Chondrocyte (in vitro differentiated cells): ENCODE measurements at regions not wholly inside any gene's neighbourhood (a gene's known extent, or its start where the extent isn't known, plus 50 kb on each side); places are given as distances from the start of the nearest gene placed in this dataset.

ENCODE experiments used
- DNase-seq: peaks from one replicate; pipeline ENCODE4 v3.0.0; 2021; ENCODE audit warnings: mixed read lengths, low spot score
- H3K27ac Mint-ChIP-seq: one replicate; pipeline ENCODE4 v1.8.0; 2021; ENCODE audit warnings: mild to moderate bottlenecking, moderate library complexity, mixed read lengths; ENCODE audit not compliant: unreplicated experiment
- H3K27me3 Mint-ChIP-seq: 2 replicates; pipeline ENCODE4 v1.8.0; 2021; ENCODE audit warnings: low read depth, mixed read lengths
- H3K36me3 Mint-ChIP-seq: 2 replicates; pipeline ENCODE4 v1.8.0; 2021; ENCODE audit warnings: low read depth, mixed read lengths
- H3K4me1 Mint-ChIP-seq: 2 replicates; pipeline ENCODE4 v1.8.0; 2021; ENCODE audit warnings: low read depth, mild to moderate bottlenecking, mixed read lengths
- H3K4me3 Mint-ChIP-seq: one replicate; pipeline ENCODE4 v1.8.0; 2021; ENCODE audit warnings: mild to moderate bottlenecking, moderate library complexity, mixed read lengths; ENCODE audit not compliant: unreplicated experiment
- H3K9me3 Mint-ChIP-seq: 2 replicates; pipeline ENCODE4 v1.8.0; 2021; ENCODE audit warnings: low read depth, mixed read lengths
- TF ChIP-seq, protein P1 (sequence below): fragments of 200-600 bp; sonication (generic); IDR thresholded peaks from 2 replicates; pipeline ENCODE4 v1.5.0; 2021; ENCODE audit warnings: antibody characterized with exemption, mild to moderate bottlenecking, moderate library complexity

DNA sequence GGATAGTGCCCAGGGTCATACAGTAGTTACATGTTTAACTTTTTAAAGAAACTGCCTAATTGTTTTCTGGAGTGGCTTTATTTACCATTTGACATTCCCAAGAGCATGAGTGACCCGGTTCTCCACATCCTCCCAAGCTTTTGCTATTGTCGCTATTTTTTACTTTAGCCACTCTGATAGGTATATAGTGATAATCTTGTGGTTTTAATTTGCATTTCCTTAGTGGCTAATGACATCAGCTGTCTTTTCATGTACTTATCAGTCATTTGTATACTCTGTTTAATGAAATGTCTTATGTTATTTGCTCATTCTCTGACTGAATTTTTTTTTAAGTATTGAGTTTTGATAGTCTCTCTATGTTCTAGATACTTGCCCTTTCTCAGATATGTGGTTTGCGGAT lies 109.7 kb upstream of the HS6ST1 start:
- Mint-ChIP-seq H3K36me3 (peaks cover 14% of the 10 kb centered on the region), H3K4me1 (peaks cover 16% of the 10 kb centered on the region), H3K4me3 (no peak overlapping the region), H3K27me3 (no peaks in the 10 kb centered on the region), H3K27ac (no peak overlapping the region), H3K9me3 (peaks cover 28% of the 10 kb centered on the region)
- no peak for DNase-seq
- TF ChIP-seq, protein P1, sequence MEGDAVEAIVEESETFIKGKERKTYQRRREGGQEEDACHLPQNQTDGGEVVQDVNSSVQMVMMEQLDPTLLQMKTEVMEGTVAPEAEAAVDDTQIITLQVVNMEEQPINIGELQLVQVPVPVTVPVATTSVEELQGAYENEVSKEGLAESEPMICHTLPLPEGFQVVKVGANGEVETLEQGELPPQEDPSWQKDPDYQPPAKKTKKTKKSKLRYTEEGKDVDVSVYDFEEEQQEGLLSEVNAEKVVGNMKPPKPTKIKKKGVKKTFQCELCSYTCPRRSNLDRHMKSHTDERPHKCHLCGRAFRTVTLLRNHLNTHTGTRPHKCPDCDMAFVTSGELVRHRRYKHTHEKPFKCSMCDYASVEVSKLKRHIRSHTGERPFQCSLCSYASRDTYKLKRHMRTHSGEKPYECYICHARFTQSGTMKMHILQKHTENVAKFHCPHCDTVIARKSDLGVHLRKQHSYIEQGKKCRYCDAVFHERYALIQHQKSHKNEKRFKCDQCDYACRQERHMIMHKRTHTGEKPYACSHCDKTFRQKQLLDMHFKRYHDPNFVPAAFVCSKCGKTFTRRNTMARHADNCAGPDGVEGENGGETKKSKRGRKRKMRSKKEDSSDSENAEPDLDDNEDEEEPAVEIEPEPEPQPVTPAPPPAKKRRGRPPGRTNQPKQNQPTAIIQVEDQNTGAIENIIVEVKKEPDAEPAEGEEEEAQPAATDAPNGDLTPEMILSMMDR = no peak

- DNase-seq = no peak
- Mint-ChIP-seq H3K36me3 (peaks cover 14% of the 10 kb centered on the region), H3K4me3 (no peak overlapping the region), H3K9me3 (peaks cover 28% of the 10 kb centered on the region), H3K4me1 (no peaks in the 10 kb centered on the region), H3K27me3 (no peaks in the 10 kb centered on the region), H3K27ac (no peak overlapping the region)
- TF ChIP-seq, protein P1 = no peak
These were observed 113.8 kb upstream of the HS6ST1 start for GRCh38 chr2:128432423-128432822.

DNA sequence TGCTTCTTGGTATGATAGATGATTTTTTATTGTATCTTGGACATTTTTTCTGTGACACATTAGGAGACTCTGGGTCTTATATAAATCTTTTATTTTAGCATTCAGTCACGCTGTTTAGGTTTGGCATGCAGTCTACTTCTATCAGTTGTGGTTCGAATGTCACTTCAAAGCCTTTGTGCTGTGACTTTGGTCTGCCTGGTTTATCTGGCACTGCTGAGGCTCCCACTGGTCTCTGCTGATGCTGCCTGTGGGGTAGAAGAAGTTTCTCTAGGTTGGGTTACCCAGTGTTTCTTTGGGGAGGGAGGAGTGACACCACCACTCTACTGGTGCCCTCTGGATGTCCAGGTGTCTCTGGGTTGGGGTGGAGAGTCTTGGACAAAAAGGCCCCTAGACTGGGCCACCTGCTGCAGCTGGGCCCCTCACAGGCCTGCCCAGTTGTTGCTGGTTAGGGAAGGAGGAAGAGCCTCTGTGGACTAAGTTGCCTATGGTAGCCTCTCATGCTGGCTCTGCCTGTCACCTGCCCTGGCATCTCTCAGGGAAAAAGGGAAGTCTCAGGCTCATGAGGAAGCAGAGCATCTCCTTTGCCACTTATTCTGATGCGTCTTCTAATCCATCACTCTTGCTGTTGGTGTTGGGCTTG lies 115.4 kb upstream of the HS6ST1 start:
- TF ChIP-seq, protein P1 = no peak
- H3K4me1 Mint-ChIP-seq = no peaks in the 10 kb centered on the region
- no peak overlapping the region for H3K4me3 Mint-ChIP-seq
- peak; percentile 33 for DNase-seq
- peaks cover 14% of the 10 kb centered on the region for H3K36me3 Mint-ChIP-seq
- H3K27ac Mint-ChIP-seq = no peak overlapping the region
- H3K9me3 Mint-ChIP-seq = peaks cover 23% of the 10 kb centered on the region
- H3K27me3 Mint-ChIP-seq = no peaks in the 10 kb centered on the region

- Mint-ChIP-seq H3K27me3 (no peaks in the 10 kb centered on the region), H3K9me3 (peaks cover 8% of the 10 kb centered on the region), H3K4me3 (no peak overlapping the region), H3K27ac (no peak overlapping the region), H3K4me1 (peaks cover 7% of the 10 kb centered on the region), H3K36me3 (peaks cover 2% of the 10 kb centered on the region)
- peak; percentile 86 for DNase-seq
- TF ChIP-seq, protein P1 = no peak
These were observed 117.2 kb upstream of the HS6ST1 start for GRCh38 chr2:128435576-128436478.

DNA sequence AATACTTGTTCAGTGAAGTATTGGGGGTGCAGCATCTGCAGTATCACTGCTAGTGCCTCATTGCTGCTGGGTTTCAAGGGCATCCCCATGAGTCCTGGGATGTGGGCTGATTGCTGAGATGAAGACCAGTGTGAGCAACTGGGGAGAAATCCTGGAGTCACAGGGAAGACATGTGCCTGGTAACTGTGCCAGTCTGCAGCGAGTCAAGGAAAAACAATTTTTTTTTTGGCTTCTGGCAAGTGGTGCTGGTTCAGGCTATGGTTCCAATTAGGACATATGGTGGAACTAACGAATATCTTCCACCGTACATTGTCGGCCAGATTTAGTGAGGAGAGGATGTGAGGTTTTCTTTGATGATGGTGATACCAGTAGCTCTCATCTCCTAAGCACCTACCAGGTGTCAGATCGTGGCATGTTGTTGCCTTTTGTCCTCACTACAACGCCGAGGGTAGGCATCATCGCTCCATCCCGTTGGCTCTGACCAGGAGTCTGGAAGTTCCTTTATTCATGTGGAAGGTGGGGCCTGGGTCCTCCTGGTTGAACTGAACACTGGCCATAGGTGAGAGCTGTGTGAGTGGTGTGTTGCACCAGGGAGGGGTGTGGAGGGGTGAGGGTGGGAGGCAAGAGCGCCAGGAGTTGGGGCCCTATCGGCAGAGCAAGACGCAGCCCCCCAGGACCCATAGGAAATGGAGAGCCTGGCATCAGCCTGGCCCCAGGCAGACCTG lies 118.0 kb upstream of the HS6ST1 start:
- H3K36me3 Mint-ChIP-seq = peaks cover 2% of the 10 kb centered on the region
- H3K4me1 Mint-ChIP-seq = peaks cover 7% of the 10 kb centered on the region
- H3K27ac Mint-ChIP-seq = no peak overlapping the region
- peaks cover 8% of the 10 kb centered on the region for H3K9me3 Mint-ChIP-seq
- H3K4me3 Mint-ChIP-seq = no peak overlapping the region
- DNase-seq = peak; percentile 54
- H3K27me3 Mint-ChIP-seq = no peaks in the 10 kb centered on the region
- TF ChIP-seq, protein P1 = no peak
